Stomach (tissue), 8 donors: ENCODE measurements at regions not wholly inside any gene's neighbourhood (a gene's known extent, or its start where the extent isn't known, plus 50 kb on each side); places are given as distances from the start of the nearest gene placed in this dataset.

Experiments used
- DNase-seq, 2 donors: peaks; one replicate each; pipeline versions ENCODE4 v3.0.0 to v3.0.0-alpha.2; 2013 to 2019
- H3K27ac ChIP-seq, 5 donors: fragments of 200-600 bp in 4 of 5; sonication (generic) in 4 of 5; one replicate each; pipeline ENCODE4 v1.5.1; 2013 to 2019; ENCODE audit warnings: mild to moderate bottlenecking in 1 of 5, moderate library complexity in 1 of 5
- H3K27me3 ChIP-seq, 3 donors: fragments of 200-600 bp; sonication (generic); one replicate each; pipeline ENCODE4 v1.5.1; 2017 to 2019; ENCODE audit warnings: mixed run types in 1 of 3
- H3K36me3 ChIP-seq, 4 donors: fragments of 200-600 bp; sonication (generic); 1 replicate in 3 of 4; 2 replicates in 1 of 4; pipeline ENCODE4 v1.5.1; 2016 to 2019
- H3K4me1 ChIP-seq, 4 donors: fragments of 200-600 bp; sonication (generic); one replicate each; pipeline ENCODE4 v1.5.1; 2016 to 2019
- H3K4me3 ChIP-seq, 4 donors: fragments of 200-600 bp; sonication (generic) in 3 of 4; one replicate each; pipeline ENCODE4 v1.5.1; 2016 to 2019; ENCODE audit warnings: mild to moderate bottlenecking in 1 of 4
- H3K9me3 ChIP-seq, 4 donors: fragments of 200-600 bp; sonication (generic); one replicate each; pipeline ENCODE4 v1.5.1; 2016 to 2019
- CTCF ChIP-seq, 7 experiments: fragments of 450-650 bp in 4 of 7; fragments of 200-600 bp in 3 of 7; sonication (generic) in 3 of 7; IDR thresholded peaks; one replicate each; pipeline ENCODE4 v1.5.1; 2016 to 2019; ENCODE audit warnings: antibody characterized with exemption in 7 of 7, control low read depth in 2 of 7, mild to moderate bottlenecking in 1 of 7
- EP300 ChIP-seq: sonication (generic); formaldehyde crosslinking; IDR thresholded peaks from one replicate; pipeline ENCODE4 v1.6.1; 2017; ENCODE audit warnings: antibody characterized with exemption
- POLR2A ChIP-seq, 4 donors: fragments of 450-650 bp; IDR thresholded peaks; one replicate each; pipeline ENCODE4 v1.6.1; 2016; ENCODE audit warnings: antibody characterized with exemption in 4 of 4, control low read depth in 2 of 4, mild to moderate bottlenecking in 1 of 4, moderate library complexity in 1 of 4
- POLR2AphosphoS5 ChIP-seq, 3 donors: sonication (generic); formaldehyde crosslinking; IDR thresholded peaks; one replicate each; pipeline ENCODE4 v1.6.1; 2016; ENCODE audit warnings: antibody characterized with exemption in 3 of 3
- WGBS, 5 donors: extraction: QIAGEN DNeasy Blood & Tissue Kit in 3 of 5; methylation state at CpG; one replicate each; pipeline versions ENCODE4 v1.1.5 to v1.1.7; 2013 to 2018; 5-methylcytosine and 5-hydroxymethylcytosine counted together
- intact Hi-C: fragments of 100-400 bp; cut with DNase I; formaldehyde crosslinking; loops from one replicate; pipeline ENCODE4 v1.15.1; 2023; ENCODE audit warnings: low total_unique reads
- donor health status: healthy with polysubstance abuse.
- donor health status: Bipolar disorder and iron deficiency.
- donor health status: healthy.

GRCh38 chr1:203404546-203404945 is 53.6 kb upstream of the FMOD start:
- Histone ChIP-seq H3K9me3 (no peaks in the 10 kb centered on the region), H3K4me3 (no peak overlapping the region), H3K36me3 (no peaks in the 10 kb centered on the region), H3K27ac (no peak overlapping the region), H3K27me3 (no peaks in the 10 kb centered on the region), H3K4me1 (peaks cover 0 to 49% (median 34%) of the 10 kb centered on the region in 4 donors)
- intact Hi-C loops, result no loop called here
- no peak for DNase-seq
- TF ChIP-seq POLR2AphosphoS5 (IDR thresholded peaks at IDR 0.05) (no peak), POLR2A (IDR thresholded peaks at IDR 0.05) (no peak), EP300 (no peak), CTCF (IDR thresholded peaks at IDR 0.05) (no peak)
- WGBS, 5 donors, result 82 to 89% (median 84%) methylated on average over 3 of the region's 3 CpGs

GRCh38 chr1:203405703-203406438 is 54.9 kb upstream of the FMOD start:
- Histone ChIP-seq H3K27ac (peak overlapping the region in 4 of 5 donors; percentile 33 to 80 (median 60)), H3K9me3 (no peaks in the 10 kb centered on the region), H3K27me3 (no peaks in the 10 kb centered on the region), H3K36me3 (no peaks in the 10 kb centered on the region), H3K4me3 (no peak overlapping the region), H3K4me1 (peaks cover 0 to 62% (median 39%) of the 10 kb centered on the region in 4 donors)
- 72 to 87% (median 83%) methylated on average over 5 of the region's 5 CpGs for WGBS, 5 donors
- intact Hi-C loops, result no loop called here
- TF ChIP-seq CTCF (IDR thresholded peaks at IDR 0.05) (no peak), POLR2A (IDR thresholded peaks at IDR 0.05) (no peak), POLR2AphosphoS5 (IDR thresholded peaks at IDR 0.05) (no peak), EP300 (no peak)
- no peak for DNase-seq

GRCh38 chr1:203406446-203407045 is 55.6 kb upstream of the FMOD start:
- WGBS, 5 donors, result 46 to 79% (median 74%) methylated on average over 7 of the region's 7 CpGs
- TF ChIP-seq CTCF (IDR thresholded peaks at IDR 0.05) (no peak), EP300 (no peak), POLR2A (IDR thresholded peaks at IDR 0.05) (no peak), POLR2AphosphoS5 (IDR thresholded peaks at IDR 0.05) (no peak)
- Histone ChIP-seq H3K36me3 (no peaks in the 10 kb centered on the region), H3K4me3 (no peak overlapping the region), H3K4me1 (peaks cover 0 to 62% (median 39%) of the 10 kb centered on the region in 4 donors), H3K27ac (peak overlapping the region in 4 of 5 donors; percentile 33 to 80 (median 60)), H3K9me3 (no peaks in the 10 kb centered on the region), H3K27me3 (no peaks in the 10 kb centered on the region)
- intact Hi-C loops, result no loop called here
- peak in 1 of 2 donors; percentile 49 for DNase-seq

GRCh38 chr1:203407296-203407695 is 56.4 kb upstream of the FMOD start:
- H3K36me3 ChIP-seq, result no peaks in the 10 kb centered on the region
- intact Hi-C loops, result no loop called here
- peaks cover 0 to 56% (median 37%) of the 10 kb centered on the region in 4 donors for H3K4me1 ChIP-seq
- DNase-seq, result no peak
- no peaks in the 10 kb centered on the region for H3K9me3 ChIP-seq
- H3K27ac ChIP-seq, result peak overlapping the region in 4 of 5 donors; percentile 33 to 80 (median 60)
- H3K4me3 ChIP-seq, result no peak overlapping the region
- TF ChIP-seq POLR2AphosphoS5 (IDR thresholded peaks at IDR 0.05), result no peak
- TF ChIP-seq POLR2A (IDR thresholded peaks at IDR 0.05), result no peak
- TF ChIP-seq EP300, result no peak
- TF ChIP-seq CTCF (IDR thresholded peaks at IDR 0.05), result no peak
- 79 to 100% (median 94%) methylated on average over 1 of the region's 1 CpG for WGBS, 5 donors
- no peaks in the 10 kb centered on the region for H3K27me3 ChIP-seq
